Thyroid gland (tissue), 4 donors: ENCODE measurements at regions not wholly inside any gene's neighbourhood (a gene's known extent, or its start where the extent isn't known, plus 50 kb on each side); places are given as distances from the start of the nearest gene placed in this dataset.

ENCODE experiments used
- DNase-seq, 2 donors: peaks; one replicate each; pipeline ENCODE4 v3.0.0-alpha.2; 2019
- H3K27ac ChIP-seq, 3 donors: fragments of 200-600 bp; sonication (generic); 1 replicate in 2 of 3; 2 replicates in 1 of 3; pipeline ENCODE4 v1.5.1; 2016 to 2019; ENCODE audit warnings: mild to moderate bottlenecking in 1 of 3, moderate library complexity in 1 of 3
- H3K27me3 ChIP-seq: fragments of 200-600 bp; sonication (generic); one replicate; pipeline ENCODE4 v1.5.1; 2019
- H3K36me3 ChIP-seq, 2 donors: fragments of 200-600 bp; sonication (generic); one replicate each; pipeline ENCODE4 v1.5.1; 2016 to 2019
- H3K4me1 ChIP-seq, 2 donors: fragments of 200-600 bp; sonication (generic); one replicate each; pipeline ENCODE4 v1.5.1; 2017 to 2019
- H3K4me3 ChIP-seq, 3 donors: fragments of 200-600 bp; sonication (generic); replicated peaks in 1 of 3; 1 replicate in 2 of 3; 2 replicates in 1 of 3; pipeline ENCODE4 v1.5.1; 2016; ENCODE audit warnings: mild to moderate bottlenecking in 1 of 3
- H3K9me3 ChIP-seq: fragments of 200-600 bp; sonication (generic); one replicate; pipeline ENCODE4 v1.5.1; 2017
- CTCF ChIP-seq, 6 experiments: fragments of 200-600 bp in 3 of 6; fragments of 450-650 bp in 3 of 6; sonication (generic) in 3 of 6; IDR thresholded peaks; one replicate each; pipeline ENCODE4 v1.5.1; 2016 to 2019; ENCODE audit warnings: antibody characterized with exemption in 6 of 6, mild to moderate bottlenecking in 2 of 6, inconsistent platforms in 1 of 6, moderate library complexity in 1 of 6
- POLR2A ChIP-seq, 2 donors: fragments of 450-650 bp; IDR thresholded peaks; one replicate each; pipeline ENCODE4 v1.6.1; 2017; ENCODE audit warnings: antibody characterized with exemption in 2 of 2, mild to moderate bottlenecking in 2 of 2, moderate library complexity in 1 of 2
- WGBS, 2 donors: methylation state at CpG; one replicate each; pipeline ENCODE4 v1.1.5; 2017; 5-methylcytosine and 5-hydroxymethylcytosine counted together
- intact Hi-C: fragments of 100-400 bp; cut with DNase I; formaldehyde crosslinking; loops from one replicate; pipeline ENCODE4 v1.15.1; 2023

- H3K9me3 ChIP-seq, result no peaks in the 10 kb centered on the region
- H3K27ac ChIP-seq, result no peak overlapping the region
- WGBS, 2 donors, result 87 to 88% methylated on average over 5 of the region's 5 CpGs
- no peaks in the 10 kb centered on the region for H3K27me3 ChIP-seq
- TF ChIP-seq POLR2A (IDR thresholded peaks at IDR 0.05) (no peak), CTCF (IDR thresholded peaks at IDR 0.05) (no peak)
- H3K36me3 ChIP-seq, result no peaks in the 10 kb centered on the region
- no peak for DNase-seq
- H3K4me1 ChIP-seq, result no peaks in the 10 kb centered on the region
- H3K4me3 ChIP-seq, result no peak overlapping the region
- intact Hi-C loops, result no loop called here
Observed at GRCh38 chr20:5442101-5442500, 125.3 kb upstream of the PROKR2 start.

- intact Hi-C loops, result no loop called here
- WGBS, 2 donors, result 70 to 89% methylated on average over 4 of the region's 4 CpGs
- TF ChIP-seq CTCF (IDR thresholded peaks at IDR 0.05) (no peak), POLR2A (IDR thresholded peaks at IDR 0.05) (no peak)
- DNase-seq, result no peak
- Histone ChIP-seq H3K27me3 (no peaks in the 10 kb centered on the region), H3K27ac (no peak overlapping the region), H3K36me3 (no peaks in the 10 kb centered on the region), H3K9me3 (no peaks in the 10 kb centered on the region), H3K4me1 (no peaks in the 10 kb centered on the region), H3K4me3 (no peak overlapping the region)
Observed at GRCh38 chr20:5434116-5434515, 117.4 kb upstream of the PROKR2 start.

GRCh38 chr20:5433352-5433751, 116.6 kb upstream of the PROKR2 start:
- Histone ChIP-seq H3K4me3 (no peak overlapping the region), H3K36me3 (no peaks in the 10 kb centered on the region), H3K9me3 (no peaks in the 10 kb centered on the region), H3K27me3 (no peaks in the 10 kb centered on the region), H3K27ac (no peak overlapping the region), H3K4me1 (no peaks in the 10 kb centered on the region)
- no peak for TF ChIP-seq POLR2A (IDR thresholded peaks at IDR 0.05)
- TF ChIP-seq CTCF (IDR thresholded peaks at IDR 0.05), result no peak
- DNase-seq, result no peak
- 79 to 88% methylated on average over 3 of the region's 3 CpGs for WGBS, 2 donors
- intact Hi-C loops, result no loop called here

- DNase-seq, result no peak
- Histone ChIP-seq H3K27me3 (no peaks in the 10 kb centered on the region), H3K4me1 (no peaks in the 10 kb centered on the region), H3K27ac (no peak overlapping the region), H3K9me3 (no peaks in the 10 kb centered on the region), H3K4me3 (no peak overlapping the region), H3K36me3 (no peaks in the 10 kb centered on the region)
- TF ChIP-seq POLR2A (IDR thresholded peaks at IDR 0.05), result no peak
- TF ChIP-seq CTCF (IDR thresholded peaks at IDR 0.05), result no peak
- WGBS, 2 donors, result 86 to 95% methylated on average over 10 to 15 of the region's 15 CpGs
- intact Hi-C loops, result no loop called here
Observed at GRCh38 chr20:5432030-5432429, 115.3 kb upstream of the PROKR2 start.

GRCh38 chr20:5430670-5431069, 113.9 kb upstream of the PROKR2 start:
- Histone ChIP-seq H3K9me3 (no peaks in the 10 kb centered on the region), H3K4me3 (no peak overlapping the region), H3K27ac (no peak overlapping the region), H3K27me3 (no peaks in the 10 kb centered on the region), H3K4me1 (no peaks in the 10 kb centered on the region), H3K36me3 (no peaks in the 10 kb centered on the region)
- no peak for TF ChIP-seq CTCF (IDR thresholded peaks at IDR 0.05)
- no peak for TF ChIP-seq POLR2A (IDR thresholded peaks at IDR 0.05)
- 25 to 49% methylated on average over 2 of the region's 2 CpGs for WGBS, 2 donors
- intact Hi-C loops, result no loop called here
- no peak for DNase-seq
